AG04449 (cell line): ENCODE measurements at regions not wholly inside any gene's neighbourhood (a gene's known extent, or its start where the extent isn't known, plus 50 kb on each side); places are given as distances from the start of the nearest gene placed in this dataset.
"Not testable (repeated sequence)": the region's sequence is repeated elsewhere in the genome, so short reads cannot be mapped to it uniquely, and the experiment has no call there.

Source experiments
- CTCF ChIA-PET: fragments of 350-600 bp; formaldehyde crosslinking; extraction: SDS; loops from one replicate; lab custom pipeline; 2021; ENCODE audit warnings: antibody characterized with exemption; lab: Yijun Ruan, JAX
- POLR2A ChIA-PET: fragments of 400-600, 350-600 bp; formaldehyde crosslinking; extraction: SDS; loops from one replicate; lab custom pipeline; 2020; ENCODE audit warnings: antibody characterized with exemption, inconsistent platforms; lab: Yijun Ruan, JAX
- DNase-seq: peaks from one replicate; pipeline ENCODE4 v3.0.0-alpha.2; 2010; ENCODE audit warnings: low read depth, low spot score
- H3K4me3 ChIP-seq: 2 replicates; pipeline ENCODE4 v1.5.1; 2011; ENCODE audit warnings: low read depth, mild to moderate bottlenecking, control low read depth, low read length
- TF ChIP-seq, protein P1 (sequence below): IDR thresholded peaks from one replicate; pipeline ENCODE4 v1.5.1; 2011; ENCODE audit warnings: mild to moderate bottlenecking, moderate library complexity, low read length, control low read depth, inconsistent platforms; ENCODE audit not compliant: insufficient read depth; ENCODE audit errors: missing control alignments

DNA sequence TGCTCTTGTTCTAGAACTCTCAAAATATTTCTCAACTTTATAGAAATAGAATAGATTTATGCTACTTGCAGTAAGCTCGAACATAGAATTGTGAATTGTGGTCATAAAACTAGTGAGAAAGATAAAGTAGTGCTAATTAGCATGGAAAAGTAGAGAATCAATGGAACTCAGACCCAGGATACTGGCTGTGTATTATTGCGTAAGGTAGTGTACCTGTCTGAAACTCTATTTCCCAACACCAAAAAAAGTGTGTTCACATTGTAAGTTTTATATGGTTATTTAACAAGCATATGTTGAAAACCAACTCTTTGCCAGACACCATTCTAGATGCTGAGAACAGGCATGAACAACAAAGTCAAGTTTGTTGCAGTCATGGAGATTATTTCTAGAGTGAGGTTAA lies 720.5 kb upstream of the ATXN7L3B start:
- DNase-seq, result no peak
- H3K4me3 ChIP-seq, result no peak overlapping the region
- TF ChIP-seq, protein P1, sequence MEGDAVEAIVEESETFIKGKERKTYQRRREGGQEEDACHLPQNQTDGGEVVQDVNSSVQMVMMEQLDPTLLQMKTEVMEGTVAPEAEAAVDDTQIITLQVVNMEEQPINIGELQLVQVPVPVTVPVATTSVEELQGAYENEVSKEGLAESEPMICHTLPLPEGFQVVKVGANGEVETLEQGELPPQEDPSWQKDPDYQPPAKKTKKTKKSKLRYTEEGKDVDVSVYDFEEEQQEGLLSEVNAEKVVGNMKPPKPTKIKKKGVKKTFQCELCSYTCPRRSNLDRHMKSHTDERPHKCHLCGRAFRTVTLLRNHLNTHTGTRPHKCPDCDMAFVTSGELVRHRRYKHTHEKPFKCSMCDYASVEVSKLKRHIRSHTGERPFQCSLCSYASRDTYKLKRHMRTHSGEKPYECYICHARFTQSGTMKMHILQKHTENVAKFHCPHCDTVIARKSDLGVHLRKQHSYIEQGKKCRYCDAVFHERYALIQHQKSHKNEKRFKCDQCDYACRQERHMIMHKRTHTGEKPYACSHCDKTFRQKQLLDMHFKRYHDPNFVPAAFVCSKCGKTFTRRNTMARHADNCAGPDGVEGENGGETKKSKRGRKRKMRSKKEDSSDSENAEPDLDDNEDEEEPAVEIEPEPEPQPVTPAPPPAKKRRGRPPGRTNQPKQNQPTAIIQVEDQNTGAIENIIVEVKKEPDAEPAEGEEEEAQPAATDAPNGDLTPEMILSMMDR, result no peak
- ChIA-PET POLR2A (no interaction called here), CTCF (no interaction called here)

DNA sequence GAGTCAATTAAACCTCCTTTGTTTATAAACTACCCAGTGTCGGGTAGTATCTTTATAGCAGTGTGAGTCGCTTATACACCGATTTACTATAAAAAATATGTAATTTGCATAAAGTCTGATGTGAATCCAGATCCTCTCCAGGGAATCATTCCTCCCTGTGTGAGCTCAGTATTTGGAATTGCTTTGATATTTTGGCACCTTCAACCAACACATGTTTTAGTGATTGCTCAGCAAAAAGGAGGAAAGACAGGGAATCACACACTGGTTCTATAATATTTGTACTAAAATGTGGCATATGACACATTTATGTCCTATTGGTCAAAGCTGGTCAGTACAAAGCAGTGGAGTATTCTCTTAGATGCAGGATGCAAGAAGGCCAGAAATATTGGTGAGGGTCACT lies 703.9 kb upstream of the ATXN7L3B start:
- no peak for DNase-seq
- H3K4me3 ChIP-seq, result no peak overlapping the region
- CTCF ChIA-PET, result no interaction called here
- POLR2A ChIA-PET, result no interaction called here
- TF ChIP-seq, protein P1, result no peak

DNA sequence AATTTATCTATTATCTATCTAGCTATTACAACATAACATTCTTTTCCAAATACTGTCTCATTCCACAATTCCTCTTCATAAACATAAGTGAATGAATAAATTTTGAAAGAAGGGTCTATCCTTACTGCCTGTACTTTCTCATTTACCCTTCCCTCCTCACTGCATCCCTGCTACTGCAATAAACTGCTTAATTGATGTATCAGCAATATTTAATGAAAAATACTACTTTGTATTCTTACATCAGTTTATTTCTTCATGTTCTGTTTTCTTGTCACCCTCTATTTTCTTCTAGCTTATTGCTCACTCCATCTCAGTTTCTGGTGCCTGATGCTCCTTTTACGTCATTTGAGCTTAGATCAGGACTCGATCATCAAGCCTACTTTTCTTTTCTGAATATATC lies 695.7 kb upstream of the ATXN7L3B start:
- ChIA-PET CTCF (no interaction called here), POLR2A (no interaction called here)
- no peak for DNase-seq

DNA sequence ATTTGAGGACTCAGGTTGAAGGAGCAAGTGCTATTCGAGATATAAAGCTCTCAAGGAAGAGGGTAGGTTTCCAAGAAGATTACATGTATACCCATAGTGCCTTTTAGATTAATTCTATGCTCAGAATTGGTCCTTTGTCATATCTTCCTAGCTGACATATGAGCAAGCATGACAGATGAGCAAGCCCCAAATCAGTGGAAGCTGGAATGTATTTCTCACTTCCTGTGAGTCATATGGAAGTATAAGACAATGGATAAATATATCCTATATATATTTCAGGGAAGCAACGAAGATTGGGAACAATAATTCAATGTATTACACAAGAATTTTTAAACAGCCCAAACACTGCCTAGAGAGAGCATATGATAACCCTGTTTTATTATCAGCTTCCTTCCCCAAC lies 674.1 kb upstream of the ATXN7L3B start:
- H3K4me3 ChIP-seq, result no peak overlapping the region
- ChIA-PET CTCF (no interaction called here), POLR2A (no interaction called here)
- TF ChIP-seq, protein P1, result no peak
- no peak for DNase-seq

More for the DNA sequence above, 695.7 kb upstream of the ATXN7L3B start:
- TF ChIP-seq, protein P1, result no peak
- H3K4me3 ChIP-seq, result no peak overlapping the region

DNA sequence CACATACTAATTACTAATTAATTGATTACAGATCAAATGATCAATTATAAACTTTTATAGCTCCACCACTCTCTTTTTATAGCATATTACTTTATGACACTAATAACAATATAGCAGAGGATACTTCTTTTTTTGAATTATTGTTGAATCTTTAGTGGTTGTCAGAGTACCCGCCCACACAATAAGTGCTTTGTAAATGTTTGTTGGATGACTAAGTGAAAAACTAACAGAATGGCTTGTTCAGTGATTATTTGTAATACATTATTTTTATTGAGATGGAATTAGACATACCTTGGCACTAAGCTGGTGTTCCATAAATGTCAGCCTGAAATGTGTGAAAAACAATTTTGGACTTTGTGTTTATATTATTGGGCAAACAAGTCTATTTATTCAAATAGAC lies 670.5 kb upstream of the ATXN7L3B start:
- DNase-seq, result no peak
- ChIA-PET CTCF (no interaction called here), POLR2A (no interaction called here)
- H3K4me3 ChIP-seq, result no peak overlapping the region
- TF ChIP-seq, protein P1, result no peak

DNA sequence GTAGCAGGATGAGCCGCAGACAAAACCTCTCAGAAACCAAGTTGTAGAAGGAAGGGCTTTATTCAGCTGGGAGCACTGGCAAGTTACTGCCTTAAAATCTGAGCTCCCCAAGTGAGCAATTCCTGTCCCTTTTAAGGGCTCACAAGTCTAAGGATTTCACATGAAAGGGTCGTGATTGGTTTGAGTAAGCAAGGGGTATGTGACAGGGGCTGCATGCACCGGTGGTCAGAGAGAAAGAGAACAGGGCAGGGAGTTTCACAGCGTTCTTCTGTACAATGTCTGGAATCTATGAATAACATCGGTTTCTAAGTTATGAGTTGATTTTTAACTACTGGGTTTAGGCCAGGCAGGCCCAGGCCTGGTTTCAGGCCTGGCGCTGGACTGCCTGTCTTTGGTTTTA lies 660.3 kb upstream of the ATXN7L3B start:
- POLR2A ChIA-PET, DNase-seq, H3K4me3 ChIP-seq, CTCF ChIA-PET: not testable (repeated sequence)

DNA sequence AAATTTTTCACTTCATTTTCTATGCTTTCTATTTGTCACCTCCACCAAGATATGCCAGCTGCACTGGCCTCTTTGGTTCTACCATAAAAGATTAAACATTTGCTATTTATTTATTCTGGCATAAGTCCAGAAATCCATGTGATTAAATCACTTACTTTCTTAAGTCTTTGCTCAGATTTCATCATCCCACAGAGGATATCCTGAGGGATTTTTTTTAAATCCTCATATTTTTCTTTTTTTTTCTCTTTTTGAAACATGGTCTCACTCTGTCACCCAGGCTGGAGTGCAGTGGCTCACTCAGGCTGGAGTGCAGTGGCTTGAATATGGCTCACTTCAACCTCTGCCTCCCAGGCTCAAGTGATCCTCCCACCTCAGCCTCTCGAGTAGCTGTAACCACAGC lies 645.4 kb upstream of the ATXN7L3B start:
- TF ChIP-seq, protein P1, result no peak
- no peak overlapping the region for H3K4me3 ChIP-seq
- ChIA-PET POLR2A (no interaction called here), CTCF (no interaction called here)
- no peak for DNase-seq
